HG03045 (cell line): ENCODE measurements at regions not wholly inside any gene's neighbourhood (a gene's known extent, or its start where the extent isn't known, plus 50 kb on each side); places are given as distances from the start of the nearest gene placed in this dataset.
"Not testable (repeated sequence)": the region's sequence is repeated elsewhere in the genome, so short reads cannot be mapped to it uniquely, and the experiment has no call there.

Source experiments
- ATAC-seq: cut with Tn5 transposase; IDR thresholded peaks from one replicate; pipeline ENCODE4 v1.9.1; 2021; ENCODE audit warnings: mild to moderate bottlenecking, moderate library complexity; ENCODE audit not compliant: unreplicated experiment

DNA sequence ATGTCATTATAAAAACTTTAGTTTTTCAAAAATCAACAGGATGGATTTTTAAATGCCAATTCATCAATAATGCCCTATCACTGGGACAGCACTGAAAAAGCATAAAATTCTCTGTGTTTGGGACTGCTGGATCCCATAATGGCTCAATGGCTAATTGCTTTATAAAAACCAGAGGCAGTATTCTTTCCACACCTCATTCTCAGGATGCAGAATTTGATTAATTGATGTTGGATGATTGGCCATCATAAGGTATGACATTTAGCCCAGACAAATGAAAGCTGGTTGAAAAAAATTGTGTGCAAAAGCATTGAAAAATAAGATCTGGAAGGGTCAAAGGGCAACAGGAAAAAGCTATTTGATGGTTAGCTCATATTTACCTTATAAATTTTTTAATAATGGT lies 362.2 kb upstream of the SNX7 start:
- no peak for ATAC-seq

DNA sequence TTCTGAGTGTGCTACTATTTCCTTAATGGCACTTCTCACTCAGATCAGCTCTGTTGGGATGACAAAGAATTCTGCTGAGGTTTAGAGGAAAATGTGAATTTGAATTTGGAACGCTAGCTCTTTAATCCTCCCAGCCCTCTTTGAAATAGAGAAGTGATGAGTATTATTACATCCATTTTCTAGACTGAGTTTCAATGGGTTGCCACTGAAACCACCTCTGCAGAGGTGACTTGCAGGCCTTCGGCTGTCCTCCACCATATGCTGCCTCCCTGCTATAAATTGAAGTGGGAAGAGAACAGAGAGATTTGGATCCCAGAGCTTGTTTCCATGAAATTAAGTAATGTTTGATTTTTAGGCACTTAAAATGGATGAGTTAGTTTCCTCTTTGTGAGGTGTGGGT lies 363.2 kb upstream of the SNX7 start:
- ATAC-seq: no peak

DNA sequence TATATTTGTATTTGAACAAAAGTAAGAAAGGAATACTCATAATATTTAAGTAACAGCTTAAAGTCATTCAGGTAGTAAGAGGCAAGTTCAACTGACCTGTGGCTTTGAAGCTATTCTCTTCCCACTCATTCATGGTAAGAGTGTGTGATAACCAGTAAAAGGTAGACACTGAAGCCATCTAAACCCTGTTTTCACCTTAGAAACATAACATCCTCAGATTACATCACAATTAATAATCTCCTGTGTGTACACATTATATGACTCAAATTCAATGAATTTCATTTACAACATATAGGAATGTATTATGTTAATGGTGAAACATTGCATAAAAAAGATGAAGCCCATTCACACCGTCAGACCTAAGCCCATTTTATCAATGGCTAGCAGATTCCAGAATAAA lies 364.8 kb upstream of the SNX7 start:
- no peak for ATAC-seq

GRCh38 chr1:98294127-98294526 lies 367.4 kb upstream of the SNX7 start:
- no peak for ATAC-seq

DNA sequence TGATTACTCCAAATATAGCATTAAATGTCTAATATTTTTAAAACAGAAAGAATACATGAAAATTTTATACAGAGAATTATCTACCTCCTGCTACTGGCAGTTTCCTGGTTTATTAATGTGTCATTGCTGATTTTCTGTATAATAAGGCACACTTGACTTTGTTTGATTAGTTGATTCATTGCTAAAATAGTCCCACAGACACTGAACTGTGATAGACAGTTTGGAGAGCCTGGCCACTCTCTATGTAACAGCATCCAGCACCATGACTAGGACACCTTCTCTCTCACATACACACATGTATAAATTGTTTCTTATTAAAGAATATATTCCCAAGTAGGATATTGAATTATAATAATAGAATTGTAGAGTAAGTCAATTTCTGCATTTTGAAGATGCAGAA lies 368.5 kb upstream of the SNX7 start:
- ATAC-seq: no peak

DNA sequence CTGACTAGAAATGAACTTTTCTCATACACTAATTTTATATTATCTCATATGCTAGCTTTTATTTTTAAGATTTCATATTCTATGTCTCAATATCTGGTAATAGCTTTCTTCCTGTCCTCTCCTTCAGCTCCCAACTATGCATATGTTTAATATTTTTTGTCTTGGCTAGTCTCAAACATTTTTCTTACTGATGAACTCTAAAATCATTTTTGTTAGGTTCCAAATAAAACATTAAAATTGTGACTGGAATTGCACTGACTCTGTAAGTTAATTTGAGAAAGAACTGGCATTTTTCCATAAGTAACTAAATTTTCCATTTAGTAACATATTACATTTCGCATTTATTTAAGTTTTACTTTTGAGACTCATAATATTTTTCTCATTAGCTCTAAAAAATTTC lies 368.5 kb upstream of the DPYD start:
- ATAC-seq: no peak

DNA sequence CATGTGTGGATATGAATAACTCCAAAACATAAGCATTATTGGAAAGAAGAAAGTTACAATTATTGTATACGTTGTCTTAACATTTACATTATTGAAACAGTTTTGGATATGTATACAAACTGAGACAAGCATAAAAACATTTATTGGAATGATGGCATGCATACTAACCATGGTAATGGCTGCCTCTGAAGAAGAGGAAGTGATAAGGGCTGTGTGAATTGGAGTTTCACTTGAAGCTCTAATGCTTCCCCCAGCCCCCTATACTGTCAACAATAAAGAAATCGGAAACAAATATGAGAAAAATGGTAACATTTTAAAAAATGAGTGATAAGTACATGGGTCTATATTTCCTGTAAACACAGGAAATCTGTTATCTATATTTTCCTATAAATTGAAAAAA lies 367.7 kb upstream of the DPYD start:
- no peak for ATAC-seq

- ATAC-seq: no peak
Observed at GRCh38 chr1:98287626-98288025, 366.8 kb upstream of the DPYD start.

- ATAC-seq: no peak
Observed at GRCh38 chr1:98286656-98287055, 365.8 kb upstream of the DPYD start.

GRCh38 chr1:98285286-98285685 lies 364.5 kb upstream of the DPYD start:
- not testable (repeated sequence) for ATAC-seq

- no peak for ATAC-seq
Observed at GRCh38 chr1:98280049-98280448, 359.2 kb upstream of the DPYD start.

DNA sequence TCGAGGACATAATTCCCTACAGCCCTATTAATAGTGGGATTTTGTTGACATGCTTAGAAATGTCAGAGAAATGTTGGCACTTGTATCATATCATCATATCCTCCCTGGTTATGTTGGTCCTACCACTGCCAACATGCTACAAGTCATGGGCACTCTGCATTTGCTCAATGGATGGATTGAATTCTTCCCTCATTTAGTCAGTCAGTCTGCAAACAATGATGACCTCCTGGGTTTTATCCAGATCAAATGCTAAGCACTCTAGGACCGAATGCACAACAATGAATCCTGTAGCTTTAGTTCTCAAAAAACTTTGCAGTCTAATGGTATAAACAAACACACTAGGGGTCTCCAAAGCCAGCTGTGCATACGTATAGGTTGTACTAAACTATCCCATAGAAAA lies 357.2 kb upstream of the DPYD start:
- ATAC-seq: no peak

GRCh38 chr1:98277118-98277517 lies 356.3 kb upstream of the DPYD start:
- ATAC-seq: no peak

GRCh38 chr1:98276514-98276913 lies 355.7 kb upstream of the DPYD start:
- ATAC-seq: no peak

DNA sequence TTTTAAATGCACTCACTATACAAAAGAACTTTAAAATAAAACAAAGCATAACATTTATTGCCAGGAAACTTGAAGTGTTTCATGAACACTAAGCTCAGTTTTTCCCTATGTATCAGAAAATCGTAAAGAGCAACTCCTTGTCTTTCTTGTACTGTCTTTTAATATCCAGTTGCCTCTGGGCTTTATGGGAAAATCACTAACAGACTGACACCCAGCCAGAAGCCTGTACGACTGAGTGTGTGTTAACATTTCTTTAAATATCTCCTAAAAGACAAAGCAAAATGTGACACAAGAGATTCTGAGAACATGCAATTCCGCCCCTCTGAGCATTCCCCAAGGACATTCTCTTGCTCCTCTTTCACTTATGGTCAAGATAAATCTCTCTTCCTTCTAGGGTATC lies 347.5 kb upstream of the DPYD start:
- ATAC-seq: no peak

- no peak for ATAC-seq
Observed at GRCh38 chr1:98267423-98267822, 346.6 kb upstream of the DPYD start.

- ATAC-seq: no peak
Observed at GRCh38 chr1:98264727-98265126, 343.9 kb upstream of the DPYD start.

GRCh38 chr1:98260839-98261238 lies 340.0 kb upstream of the DPYD start:
- ATAC-seq: no peak

DNA sequence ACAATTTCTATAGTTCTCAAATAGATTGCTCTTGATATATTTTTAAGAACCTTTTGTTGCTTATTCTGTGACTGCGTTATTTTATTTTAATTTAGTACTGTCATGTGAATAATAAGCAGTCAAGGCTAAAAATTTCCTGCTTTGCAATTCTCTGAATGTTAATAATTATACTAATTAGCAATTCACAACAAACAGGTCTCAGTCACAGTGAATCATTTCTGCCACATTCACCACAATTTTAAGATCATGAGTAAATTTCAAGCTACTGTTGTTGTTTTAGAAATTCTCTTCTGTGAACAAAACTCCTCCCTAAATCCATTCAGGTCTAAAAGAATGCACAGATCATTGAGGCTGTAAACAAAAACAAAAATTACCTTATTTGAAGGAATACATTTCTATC lies 339.6 kb upstream of the DPYD start:
- ATAC-seq: no peak

DNA sequence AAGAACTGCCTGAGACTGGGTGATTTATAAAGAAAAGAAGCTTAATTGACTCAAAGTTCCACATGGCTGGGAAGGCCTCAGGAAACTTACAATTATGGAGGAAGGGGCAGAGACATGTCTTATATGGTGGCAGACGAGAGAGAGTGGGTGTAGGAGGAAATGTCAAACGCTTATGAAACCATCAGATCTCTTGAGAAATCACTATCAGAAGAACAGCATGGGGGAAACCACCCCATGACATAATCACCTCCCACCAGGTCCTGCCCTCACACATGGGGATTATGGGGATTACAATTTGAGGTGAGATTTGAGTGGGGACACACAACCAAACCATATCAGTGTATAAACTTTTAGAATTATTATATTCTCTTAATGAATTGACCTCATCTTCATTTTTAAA lies 335.9 kb upstream of the DPYD start:
- no peak for ATAC-seq

DNA sequence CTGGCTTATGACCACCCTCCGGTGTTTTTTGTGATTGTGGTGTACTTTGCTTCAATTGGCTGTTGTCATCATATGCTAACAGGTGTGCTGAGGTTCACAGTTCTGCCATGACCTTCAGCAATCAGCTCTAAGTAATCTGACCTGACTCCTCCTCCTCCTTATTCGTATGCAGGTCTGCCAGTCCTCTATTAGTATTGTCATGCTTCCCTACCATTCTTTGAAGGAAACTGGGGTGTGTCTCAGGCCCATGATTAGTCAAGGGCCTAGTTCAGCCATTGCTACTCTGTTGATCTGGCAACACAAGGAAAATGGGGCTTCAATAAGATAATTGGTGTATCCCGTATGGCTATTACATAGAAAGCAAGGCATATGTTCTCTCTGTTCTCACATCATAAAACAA lies 332.3 kb upstream of the DPYD start:
- no peak for ATAC-seq

DNA sequence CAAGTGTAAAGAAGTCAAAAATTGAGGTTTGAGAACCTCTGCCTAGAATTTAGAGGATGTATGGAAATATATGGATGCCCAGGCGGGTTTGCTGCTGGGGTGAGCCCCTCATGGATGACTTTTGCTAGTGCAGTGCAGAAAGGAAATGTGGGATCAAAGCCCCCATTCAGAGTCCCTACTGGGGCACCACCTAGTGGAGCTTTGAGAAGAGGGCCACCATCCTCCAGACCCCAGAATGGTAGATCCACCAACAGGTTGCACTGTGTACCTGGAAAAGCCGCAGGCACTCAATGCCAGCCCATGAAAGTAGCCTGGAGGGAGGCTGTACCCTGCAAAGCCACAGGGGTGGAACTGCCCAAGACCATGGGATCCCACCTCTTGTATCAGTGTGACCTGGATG lies 330.7 kb upstream of the DPYD start:
- ATAC-seq: no peak

- ATAC-seq: no peak
Observed at GRCh38 chr1:98232678-98233077, 311.8 kb upstream of the DPYD start.

DNA sequence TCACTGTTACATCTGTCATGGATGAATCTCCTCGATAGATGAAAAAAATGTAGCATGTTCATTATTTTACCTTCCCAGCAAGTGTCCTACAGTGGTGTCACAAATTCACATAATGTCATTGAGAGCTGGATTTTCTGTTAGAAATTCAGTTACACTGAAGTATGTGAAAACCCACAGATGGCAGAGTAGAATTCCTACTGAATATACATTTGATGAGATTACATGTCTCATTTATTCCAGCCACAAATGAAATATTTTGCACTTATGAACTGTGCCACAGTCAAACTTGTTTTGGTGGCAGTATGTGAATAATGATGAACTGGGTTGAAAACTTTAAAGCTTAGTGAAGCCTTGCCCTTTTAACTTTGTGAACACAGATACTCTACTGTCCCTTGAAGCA lies 301.9 kb upstream of the DPYD start:
- ATAC-seq: no peak
